GM19395 (cell line): ENCODE measurements at regions not wholly inside any gene's neighbourhood (a gene's known extent, or its start where the extent isn't known, plus 50 kb on each side); places are given as distances from the start of the nearest gene placed in this dataset.
"Not testable (repeated sequence)": the region's sequence is repeated elsewhere in the genome, so short reads cannot be mapped to it uniquely, and the experiment has no call there.

Source experiments
- ATAC-seq: cut with Tn5 transposase; IDR thresholded peaks from one replicate; pipeline ENCODE4 v1.9.1; 2021; ENCODE audit warnings: mild to moderate bottlenecking, moderate library complexity; ENCODE audit not compliant: unreplicated experiment

DNA sequence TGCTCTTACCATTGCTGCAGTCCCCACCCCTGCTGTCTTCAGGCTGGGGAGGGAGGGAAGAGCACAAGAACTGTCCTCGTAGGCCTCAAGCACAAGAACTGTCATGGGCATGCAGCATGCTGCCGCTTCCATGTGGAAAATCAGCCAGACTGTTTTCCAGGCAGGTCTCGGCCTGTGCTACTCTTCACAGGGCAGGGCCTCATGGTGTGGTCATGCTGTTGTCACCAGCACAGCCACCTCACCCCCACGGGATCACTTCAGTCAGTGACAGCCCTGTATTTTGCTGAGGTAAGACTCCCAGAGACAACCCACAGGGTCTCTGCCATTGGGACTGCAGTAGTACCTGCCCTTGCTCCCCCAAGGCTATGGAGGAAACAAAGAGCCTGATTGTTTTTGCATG is 205.3 kb downstream of the NAP1L3 start:
- ATAC-seq = no peak

DNA sequence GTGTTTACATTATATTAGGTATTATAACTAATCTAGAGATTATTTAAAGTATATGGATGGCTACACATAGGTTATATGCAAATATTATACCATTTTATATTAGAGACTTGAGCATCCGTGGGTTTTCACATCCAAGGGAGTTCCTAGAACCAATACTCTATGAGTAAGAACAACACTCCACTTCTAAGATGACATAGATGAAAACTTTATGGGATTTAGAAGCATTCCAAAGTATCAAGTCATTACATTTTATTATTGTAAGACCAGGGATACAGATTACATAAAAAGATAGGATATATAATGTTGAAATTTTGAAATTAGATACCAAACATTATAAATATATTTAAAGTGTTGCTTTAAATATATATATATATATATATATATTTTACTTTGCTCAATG is 207.0 kb downstream of the NAP1L3 start:
- no peak for ATAC-seq

DNA sequence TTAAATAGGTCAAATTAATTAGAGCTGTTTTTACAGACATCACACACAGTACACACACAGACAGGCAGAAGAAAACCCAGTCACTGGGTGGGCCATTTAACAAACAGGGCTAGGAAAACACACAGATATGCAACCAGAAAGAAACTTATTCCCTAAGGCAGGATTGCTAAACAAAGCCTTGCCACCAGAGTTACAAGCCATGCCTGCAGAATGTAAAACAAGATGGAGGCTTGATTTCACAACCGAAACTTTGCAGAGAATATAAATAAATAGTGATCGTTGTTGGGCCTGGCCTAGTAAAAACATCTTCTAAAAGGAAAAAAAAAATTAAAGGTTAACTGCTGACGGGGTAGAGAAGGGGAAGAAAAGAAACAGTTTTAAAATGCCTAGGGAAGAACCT is 212.3 kb downstream of the NAP1L3 start:
- ATAC-seq = no peak

DNA sequence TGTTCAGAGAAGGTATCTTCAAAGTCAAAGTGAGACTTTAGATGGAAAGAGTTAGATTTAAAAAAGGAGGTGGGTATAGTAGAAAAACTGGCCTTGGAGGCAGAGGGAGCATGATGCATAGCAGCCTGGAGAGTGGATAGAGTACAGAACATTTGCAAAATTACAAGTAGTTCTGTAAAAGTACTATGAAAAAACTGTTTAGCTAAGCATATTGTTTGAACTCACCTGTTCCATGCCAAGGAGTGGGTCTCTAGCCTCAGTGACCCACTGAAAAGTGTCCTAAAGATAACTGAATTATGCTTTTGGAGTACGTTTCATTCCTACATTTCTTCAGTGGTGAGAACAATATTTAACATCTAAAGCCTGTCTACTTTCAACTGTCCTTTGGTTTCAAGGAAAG is 218.9 kb downstream of the NAP1L3 start:
- ATAC-seq = no peak

DNA sequence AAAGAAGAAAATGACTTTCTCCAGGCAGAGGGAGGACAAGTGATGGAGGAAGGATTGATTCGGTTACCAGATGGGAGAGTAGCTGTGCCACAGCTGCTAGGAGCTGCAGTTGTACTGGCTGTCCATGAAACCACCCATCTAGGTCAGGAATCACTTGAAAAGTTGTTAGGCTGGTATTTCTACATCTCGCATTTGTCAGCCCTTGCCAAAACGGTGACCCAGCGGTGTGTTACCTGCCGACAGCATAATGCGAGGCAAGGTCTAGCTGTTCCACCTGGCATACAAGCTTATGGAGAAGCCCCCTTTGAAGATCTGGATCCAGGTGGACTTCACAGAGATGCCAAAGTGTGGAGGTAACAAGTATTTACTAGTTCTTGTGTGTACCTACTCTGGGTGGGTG is 238.7 kb downstream of the NAP1L3 start:
- not testable (repeated sequence) for ATAC-seq

DNA sequence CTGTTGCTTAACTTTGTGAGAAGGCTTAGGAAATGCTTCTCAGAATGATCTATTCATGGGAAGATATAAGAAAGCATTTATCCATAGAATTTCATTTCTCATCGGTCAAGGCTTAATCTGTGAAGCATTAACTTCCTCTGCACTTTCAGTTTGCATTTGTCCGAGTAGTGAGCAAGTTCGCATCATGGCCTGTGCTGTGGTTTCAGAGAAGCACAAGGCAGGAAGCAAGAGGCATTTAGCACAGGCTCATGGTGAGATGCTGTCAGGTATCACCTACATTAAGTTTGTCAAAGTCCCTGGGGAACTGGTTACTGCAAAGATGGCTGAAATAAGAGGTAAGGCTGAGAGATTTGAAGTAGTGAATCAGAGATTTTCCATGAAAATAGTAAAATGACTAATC is 244.9 kb downstream of the NAP1L3 start:
- no peak for ATAC-seq

DNA sequence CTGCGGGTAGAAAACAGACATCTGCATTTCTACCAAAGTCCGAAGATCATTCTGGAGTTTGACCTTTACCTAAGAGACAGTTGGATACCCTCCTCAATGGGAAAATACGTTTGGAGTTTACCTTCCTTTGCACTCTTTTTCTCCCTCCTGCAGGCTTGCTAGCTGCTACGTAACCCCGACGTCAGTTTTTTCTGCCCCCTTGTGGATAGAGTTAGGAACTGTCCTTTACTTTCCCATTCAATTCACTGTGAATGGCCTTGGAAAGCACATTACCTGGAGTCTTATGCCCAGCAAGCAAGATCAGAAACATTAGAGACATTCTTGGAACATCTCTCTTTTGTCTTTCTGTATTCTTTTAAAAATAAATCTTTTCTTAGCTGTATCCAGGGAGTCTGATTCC is 250.7 kb downstream of the NAP1L3 start:
- peak; percentile 91 for ATAC-seq

DNA sequence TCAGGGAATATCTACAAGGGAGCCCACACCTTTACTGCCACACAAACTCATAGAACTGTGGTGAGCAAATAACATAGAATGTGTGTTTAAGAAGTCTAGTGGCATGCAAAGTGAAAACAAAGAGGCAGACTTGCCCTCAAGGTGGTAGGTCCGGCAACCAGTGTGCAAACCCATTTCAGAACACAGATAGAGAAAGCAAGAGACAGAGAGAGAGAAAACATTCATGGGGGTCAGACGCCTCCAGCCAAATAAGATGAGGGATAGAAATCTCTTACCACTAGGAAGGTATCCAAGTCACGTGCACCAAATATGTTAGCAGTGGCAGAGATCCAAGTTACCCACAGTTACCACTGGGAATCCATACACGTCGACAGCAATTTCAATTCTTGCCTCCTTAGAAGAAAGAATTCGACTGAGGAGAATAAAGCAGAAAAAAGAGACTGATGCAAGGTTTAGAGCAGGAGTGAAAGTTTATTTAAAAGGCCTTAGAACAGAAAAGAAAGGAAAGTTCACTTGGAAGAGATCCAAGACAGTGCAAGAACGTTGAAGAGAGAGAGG is 252.8 kb downstream of the NAP1L3 start:
- no peak for ATAC-seq

DNA sequence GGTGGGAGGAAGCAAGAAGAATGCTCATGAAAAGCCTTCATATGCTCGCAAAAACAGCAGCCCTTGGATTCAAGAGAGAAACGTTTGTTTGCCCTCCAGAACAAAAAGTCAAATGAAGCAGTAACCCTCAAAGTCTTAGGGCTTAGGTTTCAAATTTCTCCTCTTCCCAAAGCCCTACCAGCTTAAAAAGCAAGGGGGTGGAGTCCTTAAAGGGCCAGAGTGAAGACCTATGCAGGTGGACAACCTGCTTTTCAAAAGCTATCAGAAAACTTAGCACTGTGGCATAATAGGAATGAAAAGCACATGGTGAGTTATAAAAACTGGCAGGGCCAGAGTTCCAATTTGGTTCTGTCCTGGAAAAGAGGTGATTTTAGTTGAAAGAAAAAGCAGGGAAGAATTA is 253.3 kb downstream of the NAP1L3 start:
- ATAC-seq = no peak

DNA sequence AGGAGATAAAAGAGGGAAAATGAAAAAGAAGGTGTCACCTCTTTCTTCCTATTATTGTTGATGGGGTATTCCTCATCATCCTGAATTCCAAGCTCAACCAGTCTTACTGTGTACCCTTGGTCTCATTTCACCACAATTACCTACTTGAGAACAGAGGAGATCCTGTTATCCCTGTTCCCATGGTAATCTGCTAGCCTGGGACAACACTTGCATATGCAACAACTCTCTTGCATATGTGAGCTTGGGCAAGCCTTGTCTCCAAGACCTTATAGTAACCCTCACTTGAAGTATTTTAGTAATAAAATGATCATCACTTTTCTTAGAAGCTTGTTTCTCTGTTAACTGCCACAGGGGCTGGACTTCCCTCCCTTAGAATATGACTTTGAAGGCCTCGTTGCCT is 253.7 kb downstream of the NAP1L3 start:
- no peak for ATAC-seq

DNA sequence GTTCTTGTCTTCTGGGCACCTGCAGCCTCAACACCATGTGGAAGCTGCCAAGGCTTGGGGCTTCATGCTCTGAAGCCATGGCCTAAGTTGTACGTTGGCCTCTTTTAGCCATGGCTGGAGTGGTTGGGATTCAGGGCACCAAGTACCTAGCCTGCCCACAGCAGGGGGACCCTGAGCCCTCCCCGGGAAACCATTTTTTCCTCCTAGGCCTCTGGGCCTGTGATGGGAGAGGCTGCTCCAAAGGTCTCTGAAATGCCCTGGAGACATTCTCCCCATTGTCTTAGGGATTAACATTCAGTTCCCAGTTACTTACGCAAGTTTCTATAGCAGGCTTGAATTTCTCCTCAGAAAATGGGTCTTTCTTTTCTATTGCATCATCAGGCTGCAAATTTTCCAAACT is 269.3 kb downstream of the NAP1L3 start:
- ATAC-seq = no peak

DNA sequence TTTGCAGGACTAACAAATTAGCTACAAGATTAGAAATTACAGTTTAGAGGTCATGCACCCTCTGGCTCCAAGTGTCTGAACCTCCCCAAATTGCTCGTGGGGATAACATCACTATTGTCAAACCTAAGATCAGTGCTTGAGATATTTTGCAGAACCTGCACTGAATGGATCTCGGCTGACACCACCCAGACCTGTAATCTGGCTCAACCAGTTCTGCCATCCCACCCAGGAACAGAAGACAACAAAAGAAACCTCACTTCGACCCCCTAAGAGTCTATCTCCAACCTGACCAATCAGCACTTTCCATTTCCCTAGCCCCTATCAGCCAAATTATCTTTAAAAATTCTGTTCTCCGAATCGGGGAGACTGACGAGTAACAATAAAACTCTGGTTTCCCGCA is 318.7 kb downstream of the NAP1L3 start:
- ATAC-seq = no peak

DNA sequence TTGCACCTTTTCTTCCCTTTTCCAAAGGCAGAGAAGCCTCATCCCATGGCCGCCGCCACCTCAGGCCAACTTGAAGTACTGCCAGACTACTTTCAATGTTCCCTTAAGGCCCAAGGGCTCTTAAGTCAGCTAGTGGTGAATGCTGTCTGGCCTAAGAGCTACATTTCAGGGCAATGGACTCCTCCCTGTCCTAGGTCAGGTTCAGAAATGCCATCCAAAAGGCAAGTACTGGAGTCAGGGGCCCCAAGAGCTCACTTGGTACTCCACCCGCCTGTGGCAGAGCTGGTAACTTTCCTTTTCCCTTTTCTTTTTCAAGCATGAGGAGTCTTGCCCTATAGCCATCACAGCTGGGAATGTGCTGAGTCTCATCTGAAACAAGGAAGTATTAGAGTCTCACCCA is 327.1 kb downstream of the NAP1L3 start:
- no peak for ATAC-seq

DNA sequence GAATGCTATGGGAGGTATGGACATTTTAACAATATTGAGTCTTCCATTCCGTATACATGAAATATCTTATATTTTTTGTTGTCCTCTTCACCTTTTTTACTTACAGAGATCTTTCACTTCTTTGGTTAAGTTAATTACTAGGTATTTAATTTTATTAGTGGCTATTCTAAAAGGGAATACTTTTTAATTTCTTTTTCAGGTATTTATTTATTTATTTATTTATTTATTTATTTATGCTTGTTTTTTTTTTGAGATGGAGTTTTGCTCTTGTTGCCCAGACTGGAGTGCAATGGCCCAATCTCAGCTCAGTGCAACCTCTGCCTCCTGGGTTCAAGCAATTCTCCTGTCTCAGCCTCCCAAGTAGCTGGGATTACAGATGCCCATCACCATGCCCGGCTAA is 329.1 kb downstream of the NAP1L3 start:
- not testable (repeated sequence) for ATAC-seq

DNA sequence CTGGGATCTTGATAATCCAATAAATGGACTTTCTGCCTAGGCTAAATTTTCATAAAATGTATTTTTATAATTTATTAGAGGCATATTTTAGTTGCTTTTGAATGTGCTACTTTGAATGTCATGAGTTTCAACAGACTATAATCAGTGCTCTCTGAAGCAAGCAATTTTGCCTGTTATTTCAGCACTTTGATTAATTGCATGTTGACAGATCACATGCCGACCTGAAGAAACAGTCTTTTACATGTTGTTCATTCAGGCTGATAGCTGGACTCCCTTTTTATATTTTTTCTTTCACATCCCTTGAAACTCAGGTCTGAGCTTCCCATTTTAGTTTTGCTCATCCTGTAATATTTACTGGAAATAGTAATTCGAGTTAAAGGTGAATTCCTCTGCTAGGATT is 341.0 kb downstream of the NAP1L3 start:
- ATAC-seq = no peak

DNA sequence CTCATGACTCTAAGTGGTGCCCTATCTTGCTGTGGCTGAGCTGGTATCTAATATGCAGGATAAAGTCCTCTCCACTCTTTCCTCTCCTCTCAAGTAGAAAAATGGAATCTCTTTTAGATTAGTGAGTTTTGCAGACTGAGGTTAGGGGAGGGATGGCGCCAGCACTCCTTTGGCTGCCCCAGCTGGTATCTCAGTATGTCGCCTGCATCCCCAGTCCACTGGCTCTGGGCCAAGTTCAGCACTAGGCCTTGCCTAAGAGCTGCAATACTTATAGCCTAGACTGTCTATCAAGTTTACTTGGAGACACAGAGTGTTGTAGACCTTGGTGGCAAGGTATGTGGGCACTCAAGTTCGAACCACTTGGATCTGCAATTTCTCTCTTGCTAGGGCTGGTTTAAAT is 351.3 kb downstream of the NAP1L3 start:
- ATAC-seq = no peak

DNA sequence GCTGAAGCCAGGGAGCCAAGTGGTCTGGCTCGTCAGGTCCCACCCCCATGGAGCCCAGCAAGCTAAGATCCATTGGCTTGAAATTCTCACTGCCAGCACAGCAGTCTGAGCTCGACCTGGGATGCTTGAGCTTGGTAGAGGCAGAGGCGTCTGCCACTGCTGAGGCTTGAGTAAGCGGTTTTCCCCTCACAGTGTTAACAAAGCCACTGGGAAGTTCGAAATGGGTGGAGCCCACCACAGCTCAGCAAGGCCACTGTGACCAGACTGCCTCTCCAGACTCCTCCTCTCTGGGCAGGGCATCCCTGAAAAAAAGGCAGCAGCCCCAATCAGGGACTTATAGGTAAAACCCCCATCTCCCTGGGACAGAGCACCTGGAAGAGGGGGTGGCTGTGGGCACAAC is 353.8 kb downstream of the NAP1L3 start:
- no peak for ATAC-seq
